RKO (cell line): ENCODE measurements at regions not wholly inside any gene's neighbourhood (a gene's known extent, or its start where the extent isn't known, plus 50 kb on each side); places are given as distances from the start of the nearest gene placed in this dataset.
"Not testable (repeated sequence)": the region's sequence is repeated elsewhere in the genome, so short reads cannot be mapped to it uniquely, and the experiment has no call there.

ENCODE experiments used
- DNase-seq: peaks from one replicate; pipeline ENCODE4 v3.0.0-alpha.2; 2016; ENCODE audit warnings: low spot score

- DNase-seq = no peak
Observed at GRCh38 chr13:87538366-87539052, 132.7 kb upstream of the SLITRK5 start.

- no peak for DNase-seq
Observed at GRCh38 chr13:87553142-87553541, 118.0 kb upstream of the SLITRK5 start.

- DNase-seq = no peak
Observed at GRCh38 chr13:87554045-87554444, 117.1 kb upstream of the SLITRK5 start.

- no peak for DNase-seq
Observed at GRCh38 chr13:87557788-87558187, 113.4 kb upstream of the SLITRK5 start.

GRCh38 chr13:87561580-87561979, 109.6 kb upstream of the SLITRK5 start:
- DNase-seq = not testable (repeated sequence)

GRCh38 chr13:87570669-87571068, 100.5 kb upstream of the SLITRK5 start:
- no peak for DNase-seq

GRCh38 chr13:87582399-87582798, 88.8 kb upstream of the SLITRK5 start:
- no peak for DNase-seq

- DNase-seq = no peak
Observed at GRCh38 chr13:87590518-87590917, 80.7 kb upstream of the SLITRK5 start.

- DNase-seq = not testable (repeated sequence)
Observed at GRCh38 chr13:87604437-87604836, 66.7 kb upstream of the SLITRK5 start.

GRCh38 chr13:87607266-87607665, 63.9 kb upstream of the SLITRK5 start:
- no peak for DNase-seq

GRCh38 chr13:87614276-87614675, 56.9 kb upstream of the SLITRK5 start:
- no peak for DNase-seq
